AG09309 (cell line): ENCODE measurements at regions not wholly inside any gene's neighbourhood (a gene's known extent, or its start where the extent isn't known, plus 50 kb on each side); places are given as distances from the start of the nearest gene placed in this dataset.

Experiments
- DNase-seq: peaks from one replicate; pipeline ENCODE4 v3.0.0-alpha.2; 2010; ENCODE audit warnings: low read depth
- H3K4me3 ChIP-seq: 2 replicates; pipeline ENCODE4 v1.5.1; 2011; ENCODE audit warnings: mild to moderate bottlenecking, low read depth, low read length, moderate library complexity; ENCODE audit not compliant: control insufficient read depth
- CTCF ChIP-seq: IDR thresholded peaks from 2 replicates; pipeline ENCODE4 v1.5.1; 2011; ENCODE audit warnings: mild to moderate bottlenecking, low read depth, low read length, inconsistent platforms; ENCODE audit not compliant: insufficient read depth, control insufficient read depth; ENCODE audit errors: missing control alignments

- H3K4me3 ChIP-seq, result no peak overlapping the region
- DNase-seq, result no peak
- TF ChIP-seq CTCF, result no peak
Observed at GRCh38 chr12:77681726-77682125, 149.0 kb upstream of the NAV3 start.

- DNase-seq, result no peak
- H3K4me3 ChIP-seq, result no peak overlapping the region
- TF ChIP-seq CTCF, result no peak
Observed at GRCh38 chr12:77679686-77680085, 151.0 kb upstream of the NAV3 start.

- no peak for TF ChIP-seq CTCF
- no peak for DNase-seq
- no peak overlapping the region for H3K4me3 ChIP-seq
Observed at GRCh38 chr12:77678621-77679020, 152.1 kb upstream of the NAV3 start.

- H3K4me3 ChIP-seq, result no peak overlapping the region
- TF ChIP-seq CTCF, result no peak
- no peak for DNase-seq
Observed at GRCh38 chr12:77667101-77667500, 163.6 kb upstream of the NAV3 start.

- TF ChIP-seq CTCF, result no peak
- DNase-seq, result no peak
- H3K4me3 ChIP-seq, result no peak overlapping the region
Observed at GRCh38 chr12:77648716-77649115, 182.0 kb upstream of the NAV3 start.

GRCh38 chr12:77645966-77646598, 184.6 kb upstream of the NAV3 start:
- H3K4me3 ChIP-seq, result no peak overlapping the region
- DNase-seq, result no peak

More at GRCh38 chr12:77645966-77646598, 184.6 kb upstream of the NAV3 start:
- no peak for TF ChIP-seq CTCF
